Endothelial cell of umbilical vein (primary cell): ENCODE measurements at regions not wholly inside any gene's neighbourhood (a gene's known extent, or its start where the extent isn't known, plus 50 kb on each side); places are given as distances from the start of the nearest gene placed in this dataset.

Experiments used
- BruUV-seq: library from RNA; stranded (reverse); fragments of 400-500 nt; replicated peaks from 2 replicates; lab custom pipeline; 2021; lab: Mats Ljungman, UMichigan
- CTCF ChIA-PET: fragments of 300-600, 350-600 bp; sonication (Branson Sonifier 250); formaldehyde crosslinking; loops from one replicate; lab custom pipeline; 2021; ENCODE audit warnings: antibody characterized with exemption, inconsistent platforms; lab: Charles Lee
- POLR2A ChIA-PET: fragments of 300-600, 350-600 bp; sonication (Branson Sonifier 250); formaldehyde crosslinking; loops from one replicate; lab custom pipeline; 2021; ENCODE audit warnings: antibody characterized with exemption, inconsistent platforms; lab: Charles Lee
- DNase-seq: peaks from one replicate; pipeline ENCODE4 v3.0.0-alpha.2; 2011; ENCODE audit warnings: low read depth, low spot score
- FAIRE-seq: peaks from 2 replicates; lab custom pipeline; 2011; peaks lifted over from hg19 to GRCh38; lab: Jason Lieb, UNC
- H2AFZ ChIP-seq: 2 replicates; pipeline ENCODE4 v1.6.0; 2012; ENCODE audit warnings: low read depth, low read length, control low read depth, inconsistent platforms
- H3K27ac ChIP-seq: 2 replicates; pipeline ENCODE4 v1.5.1; 2011; ENCODE audit warnings: low read depth, mild to moderate bottlenecking, control low read depth, low read length, moderate library complexity; ENCODE audit not compliant: insufficient read depth
- H3K27me3 ChIP-seq, 2 experiments: 2 replicates each; pipeline versions ENCODE4 v1.6.0 to v1.6.1; 2011; ENCODE audit warnings: low read length in 2 of 2, mixed read lengths in 1 of 2; ENCODE audit not compliant: control insufficient read depth in 2 of 2, insufficient read depth in 2 of 2
- H3K36me3 ChIP-seq, 2 experiments: 2 replicates in 1 of 2; 3 replicates in 1 of 2; pipeline ENCODE4 v1.5.1; 2011; ENCODE audit warnings: low read length in 2 of 2, mild to moderate bottlenecking in 1 of 2, moderate library complexity in 1 of 2; ENCODE audit not compliant: control insufficient read depth in 2 of 2, insufficient read depth in 2 of 2; ENCODE audit errors: extremely low read depth in 1 of 2
- H3K4me1 ChIP-seq: 3 replicates; pipeline ENCODE4 v1.5.1; 2011; ENCODE audit warnings: mild to moderate bottlenecking, low read length; ENCODE audit not compliant: control insufficient read depth, insufficient read depth; ENCODE audit errors: extremely low read depth
- H3K4me2 ChIP-seq: 2 replicates; pipeline ENCODE4 v1.6.1; 2011; ENCODE audit warnings: low read length, control low read depth, mixed read lengths; ENCODE audit not compliant: insufficient read depth
- H3K4me3 ChIP-seq, 3 experiments: fragments of 200-600 bp in 1 of 3; sonication (generic), shearing (Covaris generic) in 1 of 3; replicated peaks in 1 of 3; 2 replicates each; pipeline ENCODE4 v1.5.1; 2011 to 2016; ENCODE audit warnings: control low read depth in 3 of 3, low read length in 3 of 3, mild to moderate bottlenecking in 2 of 3, inconsistent platforms in 1 of 3, low read depth in 1 of 3, moderate library complexity in 1 of 3; ENCODE audit not compliant: insufficient read depth in 1 of 3
- H3K79me2 ChIP-seq: 2 replicates; pipeline ENCODE4 v1.6.0; 2012; ENCODE audit warnings: low read length, inconsistent platforms; ENCODE audit not compliant: control insufficient read depth, insufficient read depth
- H3K9ac ChIP-seq: replicated peaks from 2 replicates; pipeline ENCODE3; 2011; ENCODE audit warnings: low read length, control low read depth; ENCODE audit not compliant: insufficient read depth; ENCODE audit errors: extremely low read depth
- H3K9me1 ChIP-seq: replicated peaks from 3 replicates; pipeline ENCODE4 v1.6.0; 2011; ENCODE audit warnings: mild to moderate bottlenecking, low read length; ENCODE audit not compliant: control insufficient read depth, insufficient read depth; ENCODE audit errors: extremely low read depth
- H3K9me3 ChIP-seq: replicated peaks from 2 replicates; pipeline ENCODE4 v1.5.1; 2012; ENCODE audit warnings: low read length, inconsistent platforms; ENCODE audit not compliant: control insufficient read depth, insufficient read depth
- H4K20me1 ChIP-seq: replicated peaks from 2 replicates; pipeline ENCODE3; 2011; ENCODE audit warnings: mild to moderate bottlenecking, low read length; ENCODE audit not compliant: control insufficient read depth, insufficient read depth; ENCODE audit errors: extremely low read depth
- EZH2 ChIP-seq: IDR thresholded peaks from 2 replicates; pipeline ENCODE4 v1.6.1; 2012; ENCODE audit warnings: borderline replicate concordance, low read depth, mild to moderate bottlenecking, moderate library complexity, low read length, inconsistent platforms; ENCODE audit not compliant: severe bottlenecking
- GATA2 ChIP-seq: IDR thresholded peaks from 2 replicates; pipeline ENCODE4 v1.7.0; 2011; ENCODE audit warnings: low read depth, mild to moderate bottlenecking, moderate library complexity, mixed read lengths, low read length; ENCODE audit not compliant: insufficient read length, insufficient read depth
- POLR2AphosphoS5 ChIP-seq: IDR thresholded peaks from 2 replicates; pipeline ENCODE4 v1.6.1; 2012; ENCODE audit warnings: low read depth, mild to moderate bottlenecking, control low read depth, low read length, moderate library complexity; ENCODE audit not compliant: insufficient read depth
- dilution Hi-C: fragments of 300-500 bp; cut with MboI; formaldehyde crosslinking; loops from one replicate; pipeline ENCODE4 v1.15.0; 2019; ENCODE audit warnings: low sequenced_read_pairs; ENCODE audit not compliant: extremely low pct_ligation_motif_present
- intact Hi-C: fragments of 100-400 bp; cut with micrococcal nuclease; formaldehyde crosslinking; loops from one replicate; pipeline ENCODE4 v1.10.0; 2022
- TF ChIP-seq, protein P1 (sequence below), 2 donors: IDR thresholded peaks; 1 replicate in 1 of 2; 2 replicates in 1 of 2; pipeline ENCODE4 v1.5.1; 2011; ENCODE audit warnings: low read length in 2 of 2, mild to moderate bottlenecking in 2 of 2, moderate library complexity in 2 of 2, control low read depth in 1 of 2, inconsistent platforms in 1 of 2, low read depth in 1 of 2; ENCODE audit not compliant: insufficient read depth in 1 of 2; ENCODE audit errors: extremely low read depth in 1 of 2
- TF ChIP-seq, protein P2 (sequence below): IDR thresholded peaks from 2 replicates; pipeline ENCODE4 v1.6.1; 2011; ENCODE audit not compliant: insufficient read depth, insufficient read length

DNA sequence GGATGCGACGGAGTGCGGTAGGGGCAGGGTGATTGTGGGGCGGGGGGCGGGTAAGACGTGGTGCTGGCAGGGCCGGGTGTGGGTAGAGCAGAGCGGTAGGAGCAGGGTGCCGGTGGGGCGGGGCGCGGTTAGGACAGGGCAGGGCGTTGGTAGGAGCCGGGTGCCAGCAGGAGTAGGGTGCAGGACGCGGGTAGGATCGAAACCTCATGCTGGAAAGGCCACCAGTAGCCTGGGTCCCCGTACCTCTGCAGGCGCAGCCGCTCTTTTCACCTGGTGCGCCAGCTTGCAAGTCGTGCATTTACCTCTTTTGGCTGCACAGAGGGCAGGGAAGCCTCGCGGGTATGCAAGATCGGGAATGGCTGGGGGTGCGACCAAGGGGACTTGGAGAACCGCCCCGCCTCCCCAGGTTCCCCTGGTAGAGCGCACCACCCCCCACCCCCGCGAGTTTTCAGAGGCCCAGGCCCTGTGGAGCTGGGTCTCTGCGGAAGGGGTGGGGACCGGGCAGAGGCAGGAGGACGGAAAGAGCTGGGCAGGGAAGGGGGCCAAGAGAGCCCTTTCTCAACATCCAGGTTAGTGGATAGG, 104.8 kb upstream of the SIMC1 start:
- dilution Hi-C loops (no loop called here), intact Hi-C loops (no loop called here)
- Histone ChIP-seq H4K20me1 (no peaks in the 10 kb centered on the region), H3K4me2 (no peak overlapping the region), H3K9me3 (no peaks in the 10 kb centered on the region), H2AFZ (no peak overlapping the region), H3K9ac (no peak overlapping the region), H3K4me1 (no peaks in the 10 kb centered on the region), H3K9me1 (no peaks in the 10 kb centered on the region), H3K27me3 (peaks cover 0 to 4% of the 10 kb centered on the region in 2 experiments), H3K27ac (no peak overlapping the region), H3K4me3 (no peak overlapping the region), H3K79me2 (no peaks in the 10 kb centered on the region), H3K36me3 (no peaks in the 10 kb centered on the region)
- no TSS peak for BruUV-seq
- DNase-seq = no peak
- TF ChIP-seq, protein P1, sequence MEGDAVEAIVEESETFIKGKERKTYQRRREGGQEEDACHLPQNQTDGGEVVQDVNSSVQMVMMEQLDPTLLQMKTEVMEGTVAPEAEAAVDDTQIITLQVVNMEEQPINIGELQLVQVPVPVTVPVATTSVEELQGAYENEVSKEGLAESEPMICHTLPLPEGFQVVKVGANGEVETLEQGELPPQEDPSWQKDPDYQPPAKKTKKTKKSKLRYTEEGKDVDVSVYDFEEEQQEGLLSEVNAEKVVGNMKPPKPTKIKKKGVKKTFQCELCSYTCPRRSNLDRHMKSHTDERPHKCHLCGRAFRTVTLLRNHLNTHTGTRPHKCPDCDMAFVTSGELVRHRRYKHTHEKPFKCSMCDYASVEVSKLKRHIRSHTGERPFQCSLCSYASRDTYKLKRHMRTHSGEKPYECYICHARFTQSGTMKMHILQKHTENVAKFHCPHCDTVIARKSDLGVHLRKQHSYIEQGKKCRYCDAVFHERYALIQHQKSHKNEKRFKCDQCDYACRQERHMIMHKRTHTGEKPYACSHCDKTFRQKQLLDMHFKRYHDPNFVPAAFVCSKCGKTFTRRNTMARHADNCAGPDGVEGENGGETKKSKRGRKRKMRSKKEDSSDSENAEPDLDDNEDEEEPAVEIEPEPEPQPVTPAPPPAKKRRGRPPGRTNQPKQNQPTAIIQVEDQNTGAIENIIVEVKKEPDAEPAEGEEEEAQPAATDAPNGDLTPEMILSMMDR (IDR thresholded peaks at IDR 0.05; ENCODE audit: extremely low read depth in 1 of 2, insufficient read depth in 1 of 2, low read depth in 1 of 2, low read length in 2 of 2) = no peak
- no peak for TF ChIP-seq POLR2AphosphoS5
- no peak for TF ChIP-seq GATA2
- TF ChIP-seq, protein P2, sequence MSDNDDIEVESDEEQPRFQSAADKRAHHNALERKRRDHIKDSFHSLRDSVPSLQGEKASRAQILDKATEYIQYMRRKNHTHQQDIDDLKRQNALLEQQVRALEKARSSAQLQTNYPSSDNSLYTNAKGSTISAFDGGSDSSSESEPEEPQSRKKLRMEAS = no peak
- POLR2A ChIA-PET = no interaction called here
- FAIRE-seq = no peak
- CTCF ChIA-PET = no interaction called here

- dilution Hi-C loops = no loop called here
- no peaks in the 10 kb centered on the region for H3K9me3 ChIP-seq
- H3K4me1 ChIP-seq = no peaks in the 10 kb centered on the region
- intact Hi-C loops = no loop called here
- H2AFZ ChIP-seq = no peak overlapping the region
- no peak overlapping the region for H3K4me2 ChIP-seq
- H3K9ac ChIP-seq = no peak overlapping the region
- no peaks in the 10 kb centered on the region for H3K36me3 ChIP-seq
- H3K9me1 ChIP-seq = no peaks in the 10 kb centered on the region
- ChIA-PET CTCF (no interaction called here), POLR2A (no interaction called here)
- FAIRE-seq = no peak
- no peaks in the 10 kb centered on the region for H4K20me1 ChIP-seq
- no peak overlapping the region for H3K4me3 ChIP-seq
- no peak for DNase-seq
- no peaks in the 10 kb centered on the region for H3K79me2 ChIP-seq
- BruUV-seq = no TSS peak
- TF ChIP-seq GATA2 (no peak), EZH2 (peak; percentile 16)
- peaks cover 0 to 4% of the 10 kb centered on the region in 2 experiments for H3K27me3 ChIP-seq
- no peak overlapping the region for H3K27ac ChIP-seq
These were observed 104.3 kb upstream of the SIMC1 start for GRCh38 chr5:176133877-176134276.
